ENCODE measurements at regions not wholly inside any gene's neighbourhood (a gene's known extent, or its start where the extent isn't known, plus 50 kb on each side); places are given as distances from the start of the nearest gene placed in this dataset.

DNA sequence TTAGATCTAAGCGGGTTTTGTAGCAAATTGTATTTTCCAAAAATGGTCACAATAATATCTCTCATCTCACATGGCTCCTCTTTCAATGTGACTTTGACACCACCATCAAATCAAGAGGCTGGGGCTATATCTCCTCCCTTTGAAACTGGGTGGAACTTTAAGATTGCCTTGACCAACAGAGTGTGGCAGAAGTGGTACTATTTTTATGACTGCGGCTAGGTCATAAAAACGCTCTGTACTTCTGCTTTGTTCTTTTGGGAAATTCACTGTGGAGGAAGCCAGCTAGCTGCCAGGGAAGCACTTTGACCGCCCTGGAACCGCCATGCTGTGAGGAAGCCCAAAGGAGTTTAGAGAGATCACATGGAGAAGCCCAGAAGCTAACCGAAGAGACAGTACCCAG is 50.7 kb upstream of the ACOT11 start:
- DNase-seq (ENCODE audit: low read depth in 2 of 2): no peak

DNA sequence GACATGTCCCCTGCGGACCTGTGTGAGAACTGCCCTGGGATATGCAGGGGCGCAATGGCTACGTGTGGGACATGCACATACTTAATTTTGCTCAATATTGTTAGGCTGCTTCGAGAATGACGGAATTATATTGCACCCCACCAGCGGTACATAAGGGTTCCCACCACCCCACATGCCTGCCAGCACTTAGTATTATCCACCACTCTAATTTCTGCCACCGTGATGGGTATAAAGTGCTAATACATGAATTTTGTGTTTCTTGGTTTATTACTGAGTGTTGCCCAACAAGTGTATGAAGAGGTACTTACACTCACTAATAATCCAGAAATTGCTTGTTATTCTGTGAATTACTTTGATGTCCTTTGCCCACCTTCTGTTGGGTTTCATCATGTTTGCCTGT is 52.1 kb upstream of the ACOT11 start:
- no peak for DNase-seq (ENCODE audit: low read depth in 2 of 2)

DNA sequence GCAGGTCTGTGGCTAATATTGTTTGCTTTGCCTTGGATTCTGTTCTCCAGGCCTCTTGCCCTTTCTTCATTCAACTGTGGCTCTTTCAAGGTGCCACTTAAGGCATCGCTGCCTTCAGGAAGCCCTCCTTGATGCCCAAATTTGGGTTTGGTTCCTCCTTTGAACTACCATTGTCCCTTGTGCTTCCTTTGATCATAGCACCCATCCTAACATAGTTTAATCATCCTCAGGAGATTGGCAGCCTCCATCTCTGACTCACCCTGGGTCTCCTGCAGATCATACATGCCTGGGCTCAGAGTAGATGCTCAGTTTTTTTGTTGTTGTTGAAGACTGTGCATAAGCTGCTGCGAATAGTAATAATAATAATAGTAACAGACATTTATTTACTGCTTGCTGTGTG is 54.4 kb upstream of the ACOT11 start:
- DNase-seq (ENCODE audit: low read depth in 2 of 2): no peak

DNA sequence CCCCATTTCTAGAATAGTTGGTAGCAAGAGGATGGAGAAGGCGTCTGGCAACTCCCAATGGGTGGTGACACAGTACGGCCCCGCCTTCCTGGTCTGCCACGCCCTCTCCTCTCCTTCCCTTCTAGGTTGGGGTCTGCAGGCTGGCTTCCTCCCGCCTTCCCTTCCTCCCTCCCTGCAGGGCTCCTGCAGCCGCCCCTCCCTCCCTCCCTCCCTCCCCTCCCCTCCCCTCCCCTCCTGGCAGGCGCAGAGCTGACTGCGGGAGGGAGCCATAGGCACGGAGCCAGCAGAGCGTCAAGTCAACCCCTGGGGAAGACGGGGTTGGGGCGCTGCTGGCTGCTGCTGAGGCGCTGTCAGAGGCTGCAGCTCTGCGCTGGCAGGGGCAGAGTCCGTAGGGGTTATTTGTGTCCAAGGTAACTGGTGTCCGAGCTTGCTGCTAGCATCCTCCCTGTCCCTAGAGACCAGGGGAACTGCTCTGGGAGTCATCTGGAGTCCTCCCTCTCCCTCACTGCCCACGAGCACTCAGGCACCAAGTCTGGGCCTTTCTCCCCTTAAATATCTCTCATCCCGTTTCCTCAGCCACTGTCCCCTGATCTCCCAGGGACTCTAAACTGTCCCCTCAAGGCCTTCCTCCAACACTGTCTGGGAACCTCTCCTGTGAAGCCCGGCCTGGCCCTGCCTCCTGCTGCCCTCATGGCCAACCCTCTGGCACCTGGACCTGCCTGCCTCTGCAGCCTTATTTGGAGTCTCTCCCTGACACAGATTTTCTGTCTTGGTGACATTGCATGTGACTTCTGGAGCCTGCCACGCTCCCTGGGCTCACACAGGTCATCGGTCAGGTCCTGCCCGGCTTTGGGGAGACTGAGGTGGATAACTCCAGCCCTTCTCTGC is 57.4 kb upstream of the ACOT11 start:
- DNase-seq (ENCODE audit: low read depth in 2 of 2): no peak

DNA sequence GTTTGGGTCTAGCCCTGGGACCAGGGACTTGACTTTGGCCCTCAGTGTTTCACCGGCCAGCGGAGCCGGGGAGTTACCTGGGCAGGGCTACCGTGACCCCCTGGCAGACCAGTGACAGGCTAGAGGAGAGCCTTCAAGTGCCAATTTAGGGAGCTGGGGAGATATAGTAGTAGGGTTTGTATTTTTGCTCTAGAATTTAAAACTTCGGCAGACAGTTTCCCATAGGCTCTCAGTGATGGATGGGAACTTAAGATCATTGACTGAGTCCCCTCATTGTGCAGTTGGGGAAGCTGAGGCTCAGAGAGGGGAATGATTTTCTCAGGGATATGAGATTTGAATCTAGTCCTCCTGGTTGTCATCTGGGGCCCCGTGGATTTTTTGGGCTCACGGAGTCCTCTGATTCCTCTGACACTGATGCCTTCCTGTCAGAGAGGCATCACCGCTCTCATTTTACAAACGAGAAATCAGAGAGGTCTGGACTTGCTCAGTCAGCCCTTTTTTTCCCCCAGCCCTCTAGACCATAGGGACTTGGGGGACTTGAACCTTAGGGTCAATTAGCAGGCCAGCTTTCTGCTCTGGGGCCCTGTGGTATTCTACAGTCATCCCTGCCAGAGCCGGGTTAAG is 58.3 kb upstream of the ACOT11 start:
- no peak for DNase-seq (ENCODE audit: low read depth in 2 of 2)

DNA sequence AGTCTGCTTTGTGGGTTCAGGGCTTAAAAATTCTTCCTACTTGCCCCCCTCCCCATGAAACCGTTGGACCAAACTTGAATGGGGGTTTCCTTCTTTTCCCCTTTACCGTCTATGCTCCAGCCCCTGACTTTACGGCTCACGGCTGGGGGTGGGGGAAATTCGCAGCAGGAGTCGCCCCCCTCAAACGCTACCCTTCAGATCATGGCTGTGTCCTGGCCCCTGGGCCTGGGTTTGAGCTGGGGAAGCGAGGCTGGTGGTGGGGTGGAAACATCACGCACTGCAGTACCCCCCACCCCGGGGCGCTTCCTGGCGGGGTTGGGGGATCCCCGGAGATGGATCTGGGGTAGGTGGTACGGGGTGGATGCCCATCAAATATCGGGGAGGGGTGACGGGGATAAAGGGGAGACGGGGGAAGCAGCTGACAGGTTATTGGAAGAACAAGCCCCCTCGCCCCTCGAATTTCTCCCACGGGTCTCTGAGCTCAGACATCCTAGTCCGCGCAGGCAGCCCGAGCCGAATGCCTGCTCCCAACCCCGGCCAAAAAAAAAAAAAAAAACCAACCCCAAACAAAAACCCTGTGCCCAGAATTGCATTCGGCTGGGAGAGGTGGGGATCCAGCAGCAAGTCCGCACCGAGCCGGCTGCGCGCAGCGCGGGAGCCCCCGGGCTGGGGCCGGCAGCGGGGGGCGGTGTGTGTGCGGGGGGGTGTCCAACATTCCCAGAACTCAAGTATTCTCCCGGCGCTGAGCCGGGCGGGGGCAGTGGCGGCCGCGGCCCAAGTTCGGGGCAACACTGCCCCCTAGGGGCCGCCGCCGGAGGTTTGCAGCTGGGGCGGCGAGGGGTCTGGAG is 59.0 kb upstream of the ACOT11 start:
- peak; percentile 74 to 76 for DNase-seq (ENCODE audit: low read depth in 2 of 2)

DNA sequence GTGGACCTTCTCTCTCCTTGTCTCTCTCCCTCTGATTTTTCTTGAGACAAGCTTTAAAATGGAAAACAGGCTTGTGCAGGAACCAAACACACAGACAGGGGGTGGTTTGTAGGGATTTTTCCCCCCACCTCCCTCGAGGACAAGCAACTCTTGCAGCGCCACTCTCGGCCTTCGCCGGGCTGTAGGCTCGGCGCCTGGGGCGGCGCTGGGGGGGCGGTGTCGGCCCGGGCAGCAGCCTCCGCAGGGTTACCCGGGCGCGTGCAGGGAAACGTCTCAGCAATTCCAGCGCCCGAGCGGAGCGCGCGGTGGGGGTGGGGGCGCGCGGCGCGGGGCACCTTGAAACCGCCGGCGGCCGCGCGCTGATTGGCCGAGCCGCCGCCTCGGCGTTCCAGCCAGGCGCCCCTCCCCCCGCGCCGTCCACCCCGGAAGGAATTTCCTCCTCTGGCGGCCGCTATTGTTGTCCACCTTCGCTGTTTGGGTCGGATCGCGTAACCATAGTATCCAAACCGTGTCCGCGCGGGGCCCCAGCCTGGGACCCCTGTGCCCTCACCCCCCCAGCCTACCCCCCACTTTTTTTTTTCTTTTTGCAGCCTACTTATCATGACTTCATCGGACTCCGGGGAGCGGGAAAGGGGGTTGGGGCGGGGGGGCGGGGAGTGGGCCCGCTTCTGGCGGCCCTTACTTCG is 59.8 kb upstream of the ACOT11 start:
- peak; percentile 84 for DNase-seq (ENCODE audit: low read depth in 2 of 2)

DNA sequence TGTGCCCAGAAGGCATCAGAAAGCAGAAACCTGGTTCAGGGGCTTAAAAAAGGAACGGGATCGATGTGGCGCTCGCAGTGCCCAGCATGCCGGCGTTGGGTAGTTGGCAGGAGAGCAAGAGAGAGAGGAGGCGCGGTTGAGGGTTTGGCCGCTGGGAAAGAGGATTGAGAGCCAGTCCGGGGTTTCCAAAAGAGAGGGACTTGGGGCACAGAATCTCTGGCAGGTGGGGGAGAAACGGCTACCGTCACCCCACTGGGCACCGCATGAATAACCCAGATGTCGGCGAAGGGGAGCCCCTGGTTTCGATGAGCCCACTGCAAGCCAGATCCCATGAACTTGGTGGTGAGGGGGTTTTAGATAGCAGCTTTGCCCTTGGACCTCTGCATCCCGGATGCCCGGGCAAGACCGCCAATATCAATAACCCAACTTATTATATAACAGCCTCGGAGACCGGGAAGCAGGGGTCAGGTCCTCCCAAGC is 60.4 kb upstream of the ACOT11 start:
- DNase-seq (ENCODE audit: low read depth in 2 of 2): no peak

DNA sequence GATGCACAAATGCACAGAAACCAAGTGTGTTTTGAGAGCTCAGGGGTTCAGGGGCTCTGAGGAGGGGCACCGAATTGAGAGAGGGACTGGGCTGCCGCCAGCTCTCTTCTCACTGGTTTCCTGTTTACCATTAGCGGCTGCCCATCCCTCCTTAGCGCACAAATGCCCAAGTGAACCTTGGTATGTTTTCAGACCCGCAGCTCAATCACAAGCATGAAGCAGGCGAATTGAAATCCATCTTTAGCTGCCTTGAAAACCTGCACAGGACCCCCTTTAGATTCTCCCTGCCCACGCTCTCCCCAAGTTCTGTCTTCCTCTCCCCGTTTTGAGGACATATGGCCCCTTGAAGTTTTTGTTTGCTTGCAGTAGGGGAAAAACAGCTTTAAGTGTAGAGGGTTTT is 61.1 kb upstream of the ACOT11 start:
- no peak for DNase-seq (ENCODE audit: low read depth in 2 of 2)

DNA sequence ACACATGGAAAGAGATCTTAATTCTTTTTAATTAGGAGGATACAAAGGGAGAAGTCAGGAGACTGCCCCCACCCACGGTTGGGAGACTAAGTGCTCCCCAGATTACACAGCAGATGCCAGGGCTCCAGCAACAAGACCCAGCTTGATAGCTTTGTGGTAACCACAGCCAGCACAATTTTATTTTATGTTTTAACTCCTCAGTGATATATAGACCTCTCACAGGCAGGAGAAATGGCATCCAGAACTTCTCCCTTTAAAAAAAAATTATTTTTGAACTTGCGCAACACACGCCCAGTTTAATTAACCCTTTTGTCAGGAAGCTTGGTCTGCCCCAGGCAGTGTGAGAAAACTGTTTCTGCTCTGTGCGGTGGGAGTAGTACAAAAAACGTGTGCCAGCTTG is 62.6 kb upstream of the ACOT11 start:
- DNase-seq (ENCODE audit: low read depth in 2 of 2): peak; percentile 53 to 58

DNA sequence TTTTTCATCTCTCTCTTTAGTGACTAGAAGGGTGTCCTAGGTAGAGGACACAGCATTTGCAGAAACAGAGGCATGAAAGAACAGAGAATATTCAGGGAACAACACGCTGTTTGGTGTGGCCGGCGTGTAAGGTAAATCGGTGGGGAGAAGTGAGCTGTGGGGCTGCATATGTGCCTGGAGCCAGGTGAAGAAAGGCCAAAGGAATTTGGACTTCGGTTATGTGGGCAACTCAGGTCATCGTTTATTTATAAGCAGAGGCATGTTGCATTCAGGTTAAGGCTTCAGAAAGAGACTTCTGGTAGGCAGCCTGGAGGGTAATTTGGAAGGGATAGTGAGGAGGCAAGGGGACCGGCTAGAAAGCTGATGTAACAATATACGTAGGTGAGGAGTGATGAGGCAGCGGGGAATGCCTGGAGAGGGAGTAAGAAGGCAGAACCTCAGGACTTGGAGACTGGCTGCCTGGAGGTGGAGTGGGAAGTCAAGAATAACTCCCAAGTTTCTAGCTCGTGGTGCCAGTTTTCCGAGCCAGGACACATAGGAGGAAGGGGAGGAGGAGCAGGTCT is 64.1 kb upstream of the ACOT11 start:
- DNase-seq (ENCODE audit: low read depth in 2 of 2): no peak

DNA sequence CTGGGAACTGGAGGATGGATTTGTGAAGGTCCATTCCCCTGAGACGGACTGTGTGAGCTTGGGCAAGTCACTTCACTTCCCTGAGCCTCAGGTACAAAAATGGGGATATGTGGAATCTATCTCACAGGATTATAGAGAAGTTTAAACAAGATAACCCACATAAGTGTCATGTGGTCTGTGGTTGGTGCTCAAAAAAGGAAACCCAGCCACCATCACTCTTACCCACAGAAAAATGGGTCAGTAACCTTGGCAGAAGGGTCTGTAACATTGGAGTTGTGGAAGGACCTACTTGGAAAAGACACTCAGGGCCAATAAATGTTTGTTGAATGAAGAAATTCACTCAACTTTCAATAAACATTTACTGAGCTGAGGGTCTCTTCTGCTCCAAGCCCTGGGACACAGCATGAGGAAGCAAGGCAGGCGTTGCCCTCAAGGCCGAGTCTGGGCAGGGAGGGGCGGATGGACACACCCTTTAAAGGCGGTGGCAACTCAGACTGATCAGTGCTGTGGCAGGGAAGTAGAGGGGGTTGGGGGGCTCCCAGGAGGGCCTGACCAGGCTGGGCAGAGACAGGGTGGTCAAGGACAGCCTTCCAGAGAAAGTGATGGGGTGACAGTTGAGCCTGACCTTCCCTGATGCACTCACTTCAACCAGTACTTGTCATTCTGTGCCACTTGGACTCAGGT is 66.7 kb upstream of the ACOT11 start:
- DNase-seq (ENCODE audit: low read depth in 2 of 2): no peak

DNA sequence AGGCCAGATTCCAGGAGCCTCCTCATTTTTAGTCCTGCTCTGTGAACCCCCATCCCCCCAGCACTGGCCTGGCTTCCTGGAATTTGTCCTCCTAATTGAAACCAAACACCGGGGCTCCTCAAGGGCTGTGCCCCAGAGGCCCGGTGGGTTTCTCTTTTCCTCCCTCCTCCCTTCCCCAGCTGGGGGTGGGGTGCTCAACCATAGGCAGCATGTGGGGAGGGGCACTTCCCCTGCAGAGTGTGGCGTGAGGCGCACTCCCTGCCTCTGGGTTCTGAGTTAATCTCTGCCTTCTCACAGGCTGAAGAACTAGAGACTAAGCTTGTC is 67.5 kb upstream of the ACOT11 start:
- peak; percentile 88 to 91 for DNase-seq (ENCODE audit: low read depth in 2 of 2)

DNA sequence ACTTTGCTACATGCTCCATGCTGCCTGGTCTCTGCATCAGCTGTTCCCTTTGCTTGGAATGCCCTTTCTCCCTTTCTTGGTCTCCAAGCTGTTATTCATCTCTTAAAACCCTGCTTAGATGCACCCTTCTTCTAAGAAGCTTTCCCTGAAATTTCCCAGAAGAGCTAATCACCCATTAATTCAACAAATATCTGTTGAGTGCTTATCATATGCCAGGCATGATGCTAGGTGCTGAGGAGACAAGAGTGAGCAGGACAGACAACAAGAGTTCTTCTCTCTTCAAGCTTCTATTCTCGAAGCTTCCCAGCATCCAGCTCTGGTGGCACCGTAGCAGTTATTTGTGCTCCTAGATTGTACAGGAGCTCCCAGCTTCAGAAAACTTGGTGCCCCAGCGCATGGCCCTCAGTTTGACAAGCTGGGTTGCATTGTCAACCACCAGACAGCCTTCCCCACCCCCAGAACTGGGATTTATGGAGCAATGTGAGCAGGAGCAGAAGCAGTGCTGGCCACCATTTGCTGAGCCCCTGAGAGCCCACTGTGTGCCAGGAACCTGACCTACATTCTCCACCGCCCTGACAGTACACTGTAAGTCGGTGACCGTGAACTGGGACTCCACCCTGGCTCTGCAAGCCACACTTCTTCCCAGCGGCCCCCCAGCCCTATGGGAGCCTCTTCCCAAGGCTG is 68.0 kb upstream of the ACOT11 start:
- DNase-seq (ENCODE audit: low read depth in 2 of 2): no peak

DNA sequence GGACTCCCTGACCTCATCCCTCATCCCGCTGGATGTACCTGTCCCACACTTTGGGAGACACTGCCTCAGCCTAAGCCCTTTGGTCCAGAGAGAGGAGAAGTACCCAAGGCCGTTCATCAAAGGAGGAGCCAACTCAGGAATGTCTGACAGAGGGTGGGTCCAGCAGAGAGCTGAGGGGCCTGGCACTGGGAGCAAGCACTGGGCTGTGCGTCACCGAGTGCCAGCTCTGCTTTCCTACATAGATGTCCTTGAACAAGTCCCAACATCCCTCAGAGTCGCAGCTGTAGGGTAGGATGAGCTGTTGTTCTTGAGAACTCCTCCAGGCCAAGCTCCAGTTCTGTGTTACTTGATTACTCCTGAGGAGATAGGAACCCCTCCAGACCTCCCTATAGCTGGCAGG is 68.8 kb upstream of the ACOT11 start:
- DNase-seq (ENCODE audit: low read depth in 2 of 2): no peak

DNA sequence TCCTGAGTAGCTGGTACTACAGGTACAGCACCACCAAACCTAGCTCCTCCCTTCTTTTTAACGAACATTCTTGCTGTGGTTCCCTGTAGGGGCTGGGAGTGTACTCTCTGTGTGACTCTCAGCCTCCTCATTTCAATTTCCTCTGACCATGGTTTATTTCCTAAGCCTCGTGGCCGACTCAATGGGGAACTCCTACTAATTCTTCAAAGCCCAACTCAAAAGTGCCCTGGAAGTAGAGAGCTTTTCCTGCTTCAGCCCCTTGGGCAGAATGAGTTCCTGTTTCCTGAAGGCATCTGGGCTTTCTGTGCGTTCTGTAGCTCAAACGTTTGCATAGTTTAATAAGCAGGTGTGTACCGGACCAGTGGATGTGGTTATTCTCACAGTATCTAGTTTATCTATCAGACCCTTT is 70.9 kb upstream of the ACOT11 start:
- DNase-seq (ENCODE audit: low read depth in 2 of 2): no peak

DNA sequence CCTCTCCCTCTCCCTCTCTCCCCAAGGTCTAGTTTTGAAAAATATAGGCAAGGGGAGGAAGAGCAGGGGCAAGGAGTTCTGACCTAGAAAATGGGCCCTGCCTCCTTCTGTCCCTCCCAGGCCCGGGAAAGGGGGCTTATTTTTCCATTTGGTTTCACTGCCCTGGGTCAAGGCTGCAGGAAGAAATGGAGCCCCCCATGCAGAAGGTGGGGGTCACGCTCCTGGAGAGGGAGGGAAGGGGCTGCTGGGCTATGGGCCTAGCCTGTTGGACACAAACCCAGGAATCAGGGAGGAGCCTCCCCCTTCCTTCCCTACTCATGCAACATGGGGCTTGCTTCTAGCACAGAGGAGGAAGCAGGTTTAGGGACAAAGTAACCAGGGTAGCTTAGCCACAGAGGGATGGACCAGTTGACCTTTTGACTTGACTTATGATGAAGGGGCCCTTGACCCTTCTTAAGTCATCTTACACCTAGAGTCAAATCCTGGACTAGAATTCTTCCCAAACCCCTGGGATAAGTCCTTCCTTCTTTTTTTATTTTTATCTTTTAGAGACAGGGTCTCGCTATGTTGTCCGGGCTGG is 70.4 kb upstream of the SSBP3 start:
- no peak for DNase-seq (ENCODE audit: low read depth in 2 of 2)

DNA sequence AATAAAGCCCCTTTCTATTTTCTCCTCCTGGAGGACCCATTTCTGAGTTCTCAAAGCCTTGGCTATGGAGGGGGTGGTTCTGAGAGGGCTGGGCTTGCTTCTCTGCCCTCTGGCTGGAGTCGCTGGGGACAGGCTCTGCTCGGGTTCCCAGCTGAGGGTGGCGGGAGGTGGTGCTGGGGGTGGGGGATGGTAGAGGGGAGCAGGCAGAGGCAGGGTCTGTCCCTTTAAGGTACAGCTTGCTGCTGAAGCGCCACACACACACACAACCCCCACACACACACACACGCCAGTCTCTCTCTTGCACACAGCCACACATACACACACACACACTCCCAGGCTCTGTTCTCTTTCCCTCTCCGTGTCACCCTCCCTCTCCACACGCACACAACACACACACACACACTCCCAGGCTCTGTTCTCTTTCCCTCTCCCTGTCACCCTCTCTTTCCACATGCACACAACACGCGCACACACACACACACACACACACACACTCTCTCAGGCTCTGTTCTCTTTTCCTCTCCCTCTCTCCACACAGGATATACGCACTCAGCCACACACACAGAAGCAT is 69.8 kb upstream of the SSBP3 start:
- DNase-seq (ENCODE audit: low read depth in 2 of 2): no peak

DNA sequence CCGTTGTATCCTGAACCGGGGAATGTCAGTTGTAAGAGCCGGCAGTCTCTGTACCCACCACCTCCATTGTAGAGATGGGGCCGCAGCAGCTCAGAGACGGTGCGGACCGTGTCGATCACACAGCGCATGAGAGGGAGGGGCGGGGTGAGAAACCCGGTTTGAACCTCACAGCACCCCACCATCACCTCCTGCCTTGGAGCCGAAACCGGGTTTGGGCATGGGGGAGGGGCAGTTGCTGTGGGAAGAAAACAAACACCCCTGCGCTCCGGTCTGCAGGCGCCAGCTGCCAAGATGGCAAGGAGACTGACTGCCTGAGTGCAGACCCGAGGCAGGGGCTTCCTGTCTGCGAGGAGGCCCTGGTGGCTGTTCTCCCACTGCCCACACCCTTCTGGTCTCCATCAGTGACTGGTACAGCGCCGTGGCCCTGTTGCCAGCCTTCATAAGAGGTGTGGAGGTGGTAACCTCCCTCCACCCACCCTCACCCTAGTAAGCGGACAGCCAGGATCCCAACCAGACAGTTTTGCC is 69.2 kb upstream of the SSBP3 start:
- no peak for DNase-seq (ENCODE audit: low read depth in 2 of 2)
